ENCODE measurements at regions not wholly inside any gene's neighbourhood (a gene's known extent, or its start where the extent isn't known, plus 50 kb on each side); places are given as distances from the start of the nearest gene placed in this dataset.

DNA sequence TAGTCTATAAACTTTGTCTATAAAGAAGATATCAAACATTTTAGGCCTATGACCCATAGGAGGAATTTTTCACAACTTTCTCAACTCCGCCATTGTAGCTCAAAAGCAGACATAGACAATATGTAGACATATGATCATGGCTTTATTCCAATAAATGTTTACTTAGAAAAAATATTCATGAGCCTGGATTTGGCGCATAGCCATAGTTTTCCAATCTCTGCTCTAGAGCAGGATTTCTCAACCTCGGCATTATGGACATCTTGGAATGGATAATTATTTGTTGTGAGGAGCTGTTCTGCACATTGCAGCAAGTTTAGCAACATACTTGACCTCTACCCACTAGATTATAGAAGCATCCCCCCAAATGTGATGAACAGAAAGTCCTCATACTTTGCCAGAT lies 532.6 kb downstream of the ANKRD7 start:
- Mint-ChIP-seq H3K27me3 (ENCODE audit: unreplicated experiment) (no peaks in the 10 kb centered on the region), H3K4me1 (ENCODE audit: unreplicated experiment) (peaks cover 11% of the 10 kb centered on the region), H3K4me3 (ENCODE audit: unreplicated experiment) (no peak overlapping the region), H3K36me3 (ENCODE audit: unreplicated experiment) (no peaks in the 10 kb centered on the region), H3K9me3 (ENCODE audit: unreplicated experiment) (no peaks in the 10 kb centered on the region), H3K27ac (ENCODE audit: unreplicated experiment) (no peak overlapping the region)
- DNase-seq (ENCODE audit: extremely low spot score, unreplicated experiment): no peak
- TF ChIP-seq, protein P1, sequence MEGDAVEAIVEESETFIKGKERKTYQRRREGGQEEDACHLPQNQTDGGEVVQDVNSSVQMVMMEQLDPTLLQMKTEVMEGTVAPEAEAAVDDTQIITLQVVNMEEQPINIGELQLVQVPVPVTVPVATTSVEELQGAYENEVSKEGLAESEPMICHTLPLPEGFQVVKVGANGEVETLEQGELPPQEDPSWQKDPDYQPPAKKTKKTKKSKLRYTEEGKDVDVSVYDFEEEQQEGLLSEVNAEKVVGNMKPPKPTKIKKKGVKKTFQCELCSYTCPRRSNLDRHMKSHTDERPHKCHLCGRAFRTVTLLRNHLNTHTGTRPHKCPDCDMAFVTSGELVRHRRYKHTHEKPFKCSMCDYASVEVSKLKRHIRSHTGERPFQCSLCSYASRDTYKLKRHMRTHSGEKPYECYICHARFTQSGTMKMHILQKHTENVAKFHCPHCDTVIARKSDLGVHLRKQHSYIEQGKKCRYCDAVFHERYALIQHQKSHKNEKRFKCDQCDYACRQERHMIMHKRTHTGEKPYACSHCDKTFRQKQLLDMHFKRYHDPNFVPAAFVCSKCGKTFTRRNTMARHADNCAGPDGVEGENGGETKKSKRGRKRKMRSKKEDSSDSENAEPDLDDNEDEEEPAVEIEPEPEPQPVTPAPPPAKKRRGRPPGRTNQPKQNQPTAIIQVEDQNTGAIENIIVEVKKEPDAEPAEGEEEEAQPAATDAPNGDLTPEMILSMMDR (IDR thresholded peaks at IDR 0.05): no peak

DNA sequence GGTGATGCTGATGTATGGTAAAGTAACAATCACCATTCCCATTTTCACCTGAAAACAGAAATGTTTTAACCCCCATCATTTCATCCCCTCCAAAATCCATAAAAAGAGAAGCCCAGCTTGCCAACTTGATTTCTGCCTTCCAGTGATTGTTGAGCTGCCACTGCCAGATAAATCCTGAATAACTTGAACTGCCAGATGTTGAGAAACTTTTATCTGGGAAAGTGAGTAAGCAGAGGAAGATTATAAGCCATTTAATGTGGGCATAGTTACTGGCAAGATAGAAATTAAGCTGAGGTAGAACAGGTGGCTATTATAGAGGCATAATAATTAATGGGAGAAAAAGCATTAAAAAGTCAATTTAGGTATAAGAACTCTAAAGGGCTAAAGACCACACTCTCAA lies 534.1 kb downstream of the ANKRD7 start:
- peaks cover 11% of the 10 kb centered on the region for H3K4me1 Mint-ChIP-seq (ENCODE audit: unreplicated experiment)
- no peaks in the 10 kb centered on the region for H3K9me3 Mint-ChIP-seq (ENCODE audit: unreplicated experiment)
- DNase-seq (ENCODE audit: extremely low spot score, unreplicated experiment): no peak
- H3K27me3 Mint-ChIP-seq (ENCODE audit: unreplicated experiment): no peaks in the 10 kb centered on the region
- TF ChIP-seq, protein P1 (IDR thresholded peaks at IDR 0.05): no peak
- no peak overlapping the region for H3K4me3 Mint-ChIP-seq (ENCODE audit: unreplicated experiment)
- no peaks in the 10 kb centered on the region for H3K36me3 Mint-ChIP-seq (ENCODE audit: unreplicated experiment)
- H3K27ac Mint-ChIP-seq (ENCODE audit: unreplicated experiment): no peak overlapping the region

DNA sequence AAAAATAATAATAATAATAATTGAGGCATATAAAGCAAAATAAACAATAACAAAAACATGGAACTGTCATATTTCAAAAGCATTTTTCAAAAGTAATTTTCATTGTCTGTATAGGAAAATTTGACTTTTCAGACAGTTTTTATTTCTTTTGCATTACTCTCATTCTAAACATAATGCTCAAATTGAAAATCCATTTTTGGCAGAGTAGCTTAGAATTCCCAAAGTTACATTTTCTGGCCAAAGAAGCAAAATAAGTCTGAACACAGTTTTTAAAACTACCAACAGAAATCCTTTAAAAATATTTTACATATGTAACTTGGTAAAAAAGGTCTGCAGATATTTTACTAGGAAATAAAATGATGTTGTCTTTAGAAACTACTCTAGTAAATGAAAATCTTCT lies 535.4 kb downstream of the ANKRD7 start:
- TF ChIP-seq, protein P1 (IDR thresholded peaks at IDR 0.05): no peak
- Mint-ChIP-seq H3K36me3 (ENCODE audit: unreplicated experiment) (no peaks in the 10 kb centered on the region), H3K27ac (ENCODE audit: unreplicated experiment) (no peak overlapping the region), H3K27me3 (ENCODE audit: unreplicated experiment) (no peaks in the 10 kb centered on the region), H3K4me1 (ENCODE audit: unreplicated experiment) (peaks cover 16% of the 10 kb centered on the region), H3K9me3 (ENCODE audit: unreplicated experiment) (no peaks in the 10 kb centered on the region), H3K4me3 (ENCODE audit: unreplicated experiment) (no peak overlapping the region)
- DNase-seq (ENCODE audit: extremely low spot score, unreplicated experiment): no peak

DNA sequence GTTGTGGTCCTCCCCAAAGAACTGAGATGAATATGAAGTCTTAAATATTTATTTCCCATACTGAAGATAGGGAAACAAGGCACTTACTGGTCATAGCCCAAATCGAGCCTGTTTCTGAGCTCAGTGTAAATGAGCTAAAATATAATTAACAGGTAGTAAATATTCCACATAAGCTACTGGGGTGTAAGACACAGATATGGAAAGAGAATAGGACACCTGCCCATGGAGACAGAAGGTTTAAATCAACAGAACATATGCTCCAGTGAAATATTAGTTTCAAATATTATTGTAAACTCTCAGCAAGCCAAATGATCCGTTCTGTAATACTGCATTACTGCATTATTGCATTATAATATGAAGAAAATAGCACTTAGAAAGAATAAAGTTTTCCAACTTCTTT lies 537.9 kb downstream of the ANKRD7 start:
- TF ChIP-seq, protein P1 (IDR thresholded peaks at IDR 0.05): no peak
- H3K36me3 Mint-ChIP-seq (ENCODE audit: unreplicated experiment): no peaks in the 10 kb centered on the region
- no peaks in the 10 kb centered on the region for H3K9me3 Mint-ChIP-seq (ENCODE audit: unreplicated experiment)
- no peak overlapping the region for H3K4me3 Mint-ChIP-seq (ENCODE audit: unreplicated experiment)
- H3K4me1 Mint-ChIP-seq (ENCODE audit: unreplicated experiment): peaks cover 31% of the 10 kb centered on the region
- H3K27ac Mint-ChIP-seq (ENCODE audit: unreplicated experiment): no peak overlapping the region
- no peaks in the 10 kb centered on the region for H3K27me3 Mint-ChIP-seq (ENCODE audit: unreplicated experiment)
- no peak for DNase-seq (ENCODE audit: extremely low spot score, unreplicated experiment)

DNA sequence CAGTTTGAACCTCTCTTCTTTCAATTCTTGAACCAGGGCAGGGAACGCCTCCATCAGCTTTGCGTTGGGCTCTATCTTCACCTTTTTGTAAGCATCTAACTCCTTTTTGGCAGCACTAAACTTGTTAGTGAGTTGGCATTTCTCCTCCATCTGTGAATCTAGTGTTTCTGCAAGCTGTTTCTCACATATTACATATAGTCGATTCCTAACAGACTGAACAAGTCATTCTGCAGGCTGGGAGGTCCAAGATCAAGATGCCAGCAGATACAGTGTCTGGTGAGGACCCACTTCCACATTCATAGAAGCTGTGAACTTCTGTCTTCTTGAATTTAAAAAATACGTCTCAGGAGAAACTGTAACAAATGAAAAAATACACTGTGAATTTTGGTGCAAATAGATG lies 539.7 kb downstream of the ANKRD7 start:
- TF ChIP-seq, protein P1 (IDR thresholded peaks at IDR 0.05): no peak
- no peak overlapping the region for H3K4me3 Mint-ChIP-seq (ENCODE audit: unreplicated experiment)
- H3K36me3 Mint-ChIP-seq (ENCODE audit: unreplicated experiment): no peaks in the 10 kb centered on the region
- DNase-seq (ENCODE audit: extremely low spot score, unreplicated experiment): no peak
- peaks cover 48% of the 10 kb centered on the region for H3K4me1 Mint-ChIP-seq (ENCODE audit: unreplicated experiment)
- H3K9me3 Mint-ChIP-seq (ENCODE audit: unreplicated experiment): no peaks in the 10 kb centered on the region
- H3K27ac Mint-ChIP-seq (ENCODE audit: unreplicated experiment): no peak overlapping the region
- H3K27me3 Mint-ChIP-seq (ENCODE audit: unreplicated experiment): no peaks in the 10 kb centered on the region
